ENCODE measurements at regions not wholly inside any gene's neighbourhood (a gene's known extent, or its start where the extent isn't known, plus 50 kb on each side); places are given as distances from the start of the nearest gene placed in this dataset.
A peak's percentile ranks its signal among the peaks of the same experiment; 100 is the strongest.

DNA sequence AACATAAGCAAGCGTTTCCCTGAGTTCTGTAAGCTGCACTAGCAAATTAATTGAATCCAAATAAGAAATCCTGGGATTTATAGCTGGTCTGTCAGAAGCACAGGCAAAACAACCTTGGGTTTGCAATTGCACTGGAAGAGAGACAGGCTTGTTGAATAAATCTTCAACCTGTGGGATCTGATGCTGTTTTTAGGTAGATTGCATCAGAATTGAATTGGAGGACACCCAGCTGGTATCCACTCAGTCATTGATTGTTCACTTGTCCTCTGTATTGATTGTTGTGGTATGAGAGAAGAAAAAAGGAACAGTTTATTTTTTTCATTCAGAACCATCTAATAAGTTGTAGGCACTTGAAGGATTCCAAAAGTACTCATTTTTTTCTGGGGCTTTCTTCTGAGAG, 497.4 kb downstream of the SIPA1L2 start:
- no peaks in the 10 kb centered on the region for H3K27me3 ChIP-seq (ENCODE audit: control insufficient read depth, insufficient read depth, low read length, poor library complexity, severe bottlenecking)
- H3K9ac ChIP-seq (ENCODE audit: extremely low read depth, low read length, poor library complexity, severe bottlenecking) = no peak overlapping the region
- Mint-ChIP-seq H3K4me3 (no peak overlapping the region), H3K27ac (peak overlapping the region; percentile 3), H3K36me3 (ENCODE audit: low read depth) (peaks cover 12% of the 10 kb centered on the region), H3K9me3 (peaks cover 21% of the 10 kb centered on the region), H3K27me3 (ENCODE audit: insufficient read depth) (no peaks in the 10 kb centered on the region), H3K4me1 (peaks cover 12% of the 10 kb centered on the region)
- H3K36me3 ChIP-seq (ENCODE audit: control insufficient read depth, insufficient read depth, low read length) = no peaks in the 10 kb centered on the region
- H3K4me3 ChIP-seq (ENCODE audit: low read length) = no peak overlapping the region
- H3K9me3 ChIP-seq (ENCODE audit: control insufficient read depth, low read length) = peaks cover 40% of the 10 kb centered on the region
- TF ChIP-seq, protein P1, sequence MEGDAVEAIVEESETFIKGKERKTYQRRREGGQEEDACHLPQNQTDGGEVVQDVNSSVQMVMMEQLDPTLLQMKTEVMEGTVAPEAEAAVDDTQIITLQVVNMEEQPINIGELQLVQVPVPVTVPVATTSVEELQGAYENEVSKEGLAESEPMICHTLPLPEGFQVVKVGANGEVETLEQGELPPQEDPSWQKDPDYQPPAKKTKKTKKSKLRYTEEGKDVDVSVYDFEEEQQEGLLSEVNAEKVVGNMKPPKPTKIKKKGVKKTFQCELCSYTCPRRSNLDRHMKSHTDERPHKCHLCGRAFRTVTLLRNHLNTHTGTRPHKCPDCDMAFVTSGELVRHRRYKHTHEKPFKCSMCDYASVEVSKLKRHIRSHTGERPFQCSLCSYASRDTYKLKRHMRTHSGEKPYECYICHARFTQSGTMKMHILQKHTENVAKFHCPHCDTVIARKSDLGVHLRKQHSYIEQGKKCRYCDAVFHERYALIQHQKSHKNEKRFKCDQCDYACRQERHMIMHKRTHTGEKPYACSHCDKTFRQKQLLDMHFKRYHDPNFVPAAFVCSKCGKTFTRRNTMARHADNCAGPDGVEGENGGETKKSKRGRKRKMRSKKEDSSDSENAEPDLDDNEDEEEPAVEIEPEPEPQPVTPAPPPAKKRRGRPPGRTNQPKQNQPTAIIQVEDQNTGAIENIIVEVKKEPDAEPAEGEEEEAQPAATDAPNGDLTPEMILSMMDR (conservative IDR thresholded peaks at IDR 0.05) = no peak
- no peaks in the 10 kb centered on the region for H3K4me1 ChIP-seq (ENCODE audit: control insufficient read depth, insufficient read depth, low read length)
- peak overlapping the region; percentile 61 for H3K27ac ChIP-seq (ENCODE audit: low read depth, low read length)
- DNase-seq = no peak
- WGBS, 2 experiments (ENCODE audit: insufficient coverage in 1 of 2, insufficient read length in 1 of 2) = 94 to 100% methylated on average over 1 of the region's 1 CpG

DNA sequence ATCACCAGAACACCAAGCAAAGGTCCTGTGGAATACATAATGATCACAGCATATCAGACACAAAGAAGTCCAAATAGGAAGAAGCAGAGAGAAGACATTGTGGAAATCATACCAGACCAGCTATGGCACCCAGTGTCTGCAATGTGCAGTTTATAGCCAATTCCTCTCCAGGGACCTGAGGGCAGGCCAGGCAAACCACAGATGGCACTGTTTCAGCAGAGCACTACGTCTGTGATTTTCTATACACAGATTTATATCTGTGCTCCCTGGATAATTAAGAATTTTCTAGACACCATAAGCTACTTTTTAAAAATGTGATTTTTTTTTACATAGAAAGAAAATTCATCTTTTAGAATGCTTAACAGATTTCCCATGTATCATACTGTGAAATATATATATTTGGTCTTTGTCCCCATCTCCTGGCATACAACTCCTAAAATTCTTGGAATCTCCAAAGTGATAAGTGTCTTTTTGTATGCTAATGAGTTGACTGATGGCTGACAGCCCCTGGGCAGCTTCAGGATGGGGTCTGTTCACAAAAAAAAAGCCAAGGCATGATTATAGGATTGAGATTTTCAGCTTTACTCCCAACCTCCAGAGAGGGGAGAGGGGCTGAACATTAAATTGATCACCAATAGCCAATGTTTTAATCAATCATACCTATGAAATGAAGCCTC, 498.1 kb downstream of the SIPA1L2 start:
- Histone ChIP-seq H3K27me3 (ENCODE audit: control insufficient read depth, insufficient read depth, low read length, poor library complexity, severe bottlenecking) (no peaks in the 10 kb centered on the region), H3K9me3 (ENCODE audit: control insufficient read depth, low read length) (peaks cover 45% of the 10 kb centered on the region), H3K27ac (ENCODE audit: low read depth, low read length) (peak overlapping the region; percentile 61), H3K36me3 (ENCODE audit: control insufficient read depth, insufficient read depth, low read length) (no peaks in the 10 kb centered on the region), H3K4me1 (ENCODE audit: control insufficient read depth, insufficient read depth, low read length) (no peaks in the 10 kb centered on the region), H3K9ac (ENCODE audit: extremely low read depth, low read length, poor library complexity, severe bottlenecking) (no peak overlapping the region), H3K4me3 (ENCODE audit: low read length) (peak overlapping the region; percentile 41)
- Mint-ChIP-seq H3K27ac (peak overlapping the region; percentile 3), H3K4me3 (no peak overlapping the region), H3K27me3 (ENCODE audit: insufficient read depth) (no peaks in the 10 kb centered on the region), H3K9me3 (peaks cover 26% of the 10 kb centered on the region), H3K4me1 (peaks cover 14% of the 10 kb centered on the region), H3K36me3 (ENCODE audit: low read depth) (peaks cover 14% of the 10 kb centered on the region)
- no peak for DNase-seq
- TF ChIP-seq, protein P1 (conservative IDR thresholded peaks at IDR 0.05) = no peak
- 100% methylated on average over 1 of the region's 1 CpG; no CpG with 5 or more reads in 1 of the 2 experiments for WGBS, 2 experiments (ENCODE audit: insufficient coverage in 1 of 2, insufficient read length in 1 of 2)

DNA sequence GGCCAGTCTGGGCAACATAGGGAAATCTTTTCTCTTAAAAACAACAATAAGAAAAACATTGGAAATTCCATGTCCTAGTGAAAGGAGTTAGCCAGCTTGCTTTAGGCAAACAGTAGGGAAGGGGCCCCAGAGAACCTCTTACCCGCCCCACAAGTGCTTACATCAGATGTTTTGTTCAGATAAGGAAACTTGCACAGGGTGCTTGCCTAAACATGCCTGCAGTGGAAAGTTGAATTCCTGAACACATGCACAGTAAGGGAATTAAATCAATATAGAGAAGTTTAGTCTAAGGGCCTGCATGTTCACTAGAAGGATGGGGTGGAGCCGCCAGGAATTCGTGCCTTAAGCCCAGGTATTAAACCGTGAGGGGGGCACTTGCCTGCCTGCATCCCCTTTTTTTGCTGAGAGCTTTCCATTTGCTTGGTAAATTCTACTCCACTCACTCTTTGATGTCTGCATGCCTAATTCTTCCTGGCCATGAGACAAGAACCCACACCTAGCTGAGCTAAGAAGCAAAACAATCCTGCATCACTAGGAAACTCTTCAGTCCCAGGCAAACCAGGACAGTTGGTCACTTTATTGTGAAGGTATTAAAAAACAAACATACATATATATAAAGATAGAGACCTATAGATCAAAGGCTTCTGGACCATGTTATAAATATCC, 499.0 kb downstream of the SIPA1L2 start:
- H3K27me3 ChIP-seq (ENCODE audit: control insufficient read depth, insufficient read depth, low read length, poor library complexity, severe bottlenecking) = no peaks in the 10 kb centered on the region
- Mint-ChIP-seq H3K9me3 (peaks cover 24% of the 10 kb centered on the region), H3K4me3 (no peak overlapping the region), H3K4me1 (peaks cover 17% of the 10 kb centered on the region), H3K27ac (no peak overlapping the region), H3K36me3 (ENCODE audit: low read depth) (peaks cover 12% of the 10 kb centered on the region), H3K27me3 (ENCODE audit: insufficient read depth) (no peaks in the 10 kb centered on the region)
- H3K9ac ChIP-seq (ENCODE audit: extremely low read depth, low read length, poor library complexity, severe bottlenecking) = no peak overlapping the region
- peak overlapping the region; percentile 59 for H3K4me3 ChIP-seq (ENCODE audit: low read length)
- H3K27ac ChIP-seq (ENCODE audit: low read depth, low read length) = no peak overlapping the region
- no peak for DNase-seq
- peaks cover 45% of the 10 kb centered on the region for H3K9me3 ChIP-seq (ENCODE audit: control insufficient read depth, low read length)
- H3K4me1 ChIP-seq (ENCODE audit: control insufficient read depth, insufficient read depth, low read length) = no peaks in the 10 kb centered on the region
- WGBS, 2 experiments (ENCODE audit: insufficient coverage in 1 of 2, insufficient read length in 1 of 2) = 65 to 66% methylated on average over 4 of the region's 4 CpGs
- no peaks in the 10 kb centered on the region for H3K36me3 ChIP-seq (ENCODE audit: control insufficient read depth, insufficient read depth, low read length)
- TF ChIP-seq, protein P1 (conservative IDR thresholded peaks at IDR 0.05) = no peak

Data from endodermal cell (in vitro differentiated cells).